ENCODE measurements at regions not wholly inside any gene's neighbourhood (a gene's known extent, or its start where the extent isn't known, plus 50 kb on each side); places are given as distances from the start of the nearest gene placed in this dataset.

DNA sequence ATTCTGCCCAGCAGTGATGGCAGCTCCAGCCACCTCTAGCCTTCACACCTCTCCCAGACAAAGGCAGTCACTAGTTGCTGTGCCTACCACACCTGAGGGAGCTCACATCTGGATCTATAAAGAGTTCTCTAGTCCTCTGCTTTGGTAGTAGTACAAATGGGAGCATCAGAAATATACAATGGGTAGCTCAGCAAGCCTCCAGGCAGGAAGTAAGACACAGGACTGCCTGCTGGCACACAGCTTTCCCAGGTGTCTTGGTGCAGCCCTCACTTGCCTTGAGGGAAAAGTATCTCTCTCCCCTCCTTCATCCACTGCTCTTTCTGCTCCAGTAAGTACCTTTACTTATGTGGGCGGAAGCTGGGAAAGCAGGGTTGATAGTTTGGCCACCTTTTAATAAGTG, 212.9 kb upstream of the SLC7A11 start:
- no peak for DNase-seq
- Histone ChIP-seq H3K27me3 (no peaks in the 10 kb centered on the region), H3K27ac (no peak overlapping the region), H3K4me3 (no peak overlapping the region), H3K9me3 (no peaks in the 10 kb centered on the region), H3K4me1 (no peaks in the 10 kb centered on the region), H3K36me3 (no peaks in the 10 kb centered on the region)
- intact Hi-C loops (cut with DNase I; ENCODE audit: low total_unique reads) = no loop called here
- no peak for TF ChIP-seq CTCF (IDR thresholded peaks at IDR 0.05)
- no peak for TF ChIP-seq POLR2A (IDR thresholded peaks at IDR 0.05)

DNA sequence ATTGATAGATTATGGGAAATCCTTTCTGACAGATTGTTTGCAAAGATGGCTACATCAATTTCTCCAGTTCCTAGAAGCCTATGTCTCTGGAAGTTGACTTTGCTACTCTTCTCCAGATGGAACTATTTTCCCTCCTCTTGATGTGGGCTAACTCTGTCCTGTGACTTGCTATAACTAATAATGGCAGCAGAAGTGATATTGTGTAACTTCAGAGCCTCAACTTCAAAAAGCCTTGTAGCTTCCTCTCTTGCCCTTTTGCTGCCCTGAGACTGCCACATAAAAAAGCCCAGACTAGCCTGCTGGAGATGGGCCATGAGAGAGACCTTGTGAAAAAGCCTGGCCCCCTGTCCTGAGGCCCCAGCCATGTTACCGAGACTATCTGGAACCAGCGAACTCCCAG, 210.7 kb upstream of the SLC7A11 start:
- no peaks in the 10 kb centered on the region for H3K9me3 ChIP-seq
- TF ChIP-seq CTCF (IDR thresholded peaks at IDR 0.05) (no peak), POLR2A (IDR thresholded peaks at IDR 0.05) (no peak)
- no peaks in the 10 kb centered on the region for H3K27me3 ChIP-seq
- H3K36me3 ChIP-seq = no peaks in the 10 kb centered on the region
- no peak overlapping the region for H3K4me3 ChIP-seq
- no peak for DNase-seq
- H3K27ac ChIP-seq = no peak overlapping the region
- intact Hi-C loops (cut with DNase I; ENCODE audit: low total_unique reads) = no loop called here
- H3K4me1 ChIP-seq = no peaks in the 10 kb centered on the region

DNA sequence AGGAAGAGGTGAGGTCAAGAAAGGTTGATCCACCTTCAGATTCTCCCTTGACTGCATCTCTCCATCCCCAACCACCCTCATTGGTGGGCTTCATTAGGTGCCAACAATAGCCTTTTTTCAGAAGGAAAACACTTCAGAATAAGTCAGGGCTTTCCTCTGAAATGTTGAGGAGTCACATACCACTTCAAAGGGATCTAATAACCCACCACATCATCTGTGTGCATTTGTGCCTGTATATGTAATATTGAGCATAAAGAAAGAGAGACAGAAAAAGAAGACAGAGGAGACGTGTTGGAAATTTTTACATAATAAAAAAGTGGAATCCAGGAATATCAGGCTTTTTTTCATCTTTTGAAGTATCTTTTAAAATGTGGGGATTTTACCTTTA, 209.1 kb upstream of the SLC7A11 start:
- no peak for DNase-seq
- H3K36me3 ChIP-seq = no peaks in the 10 kb centered on the region
- intact Hi-C loops (cut with DNase I; ENCODE audit: low total_unique reads) = no loop called here
- H3K4me3 ChIP-seq = no peak overlapping the region
- no peak overlapping the region for H3K27ac ChIP-seq
- no peaks in the 10 kb centered on the region for H3K4me1 ChIP-seq
- no peaks in the 10 kb centered on the region for H3K27me3 ChIP-seq
- no peaks in the 10 kb centered on the region for H3K9me3 ChIP-seq
- no peak for TF ChIP-seq POLR2A (IDR thresholded peaks at IDR 0.05)

- no peak overlapping the region for H3K27ac ChIP-seq
- no peaks in the 10 kb centered on the region for H3K27me3 ChIP-seq
- H3K9me3 ChIP-seq = no peaks in the 10 kb centered on the region
- H3K4me3 ChIP-seq = no peak overlapping the region
- no peaks in the 10 kb centered on the region for H3K36me3 ChIP-seq
- intact Hi-C loops (cut with DNase I; ENCODE audit: low total_unique reads) = no loop called here
- DNase-seq = no peak
- H3K4me1 ChIP-seq = no peaks in the 10 kb centered on the region
- TF ChIP-seq CTCF (IDR thresholded peaks at IDR 0.05) = no peak
- no peak for TF ChIP-seq POLR2A (IDR thresholded peaks at IDR 0.05)
Observed at GRCh38 chr4:138450546-138451275, 208.6 kb upstream of the SLC7A11 start.

- Histone ChIP-seq H3K27ac (no peak overlapping the region), H3K9me3 (no peaks in the 10 kb centered on the region), H3K4me3 (no peak overlapping the region), H3K36me3 (no peaks in the 10 kb centered on the region), H3K4me1 (peaks cover 0 to under 1% of the 10 kb centered on the region in 2 donors), H3K27me3 (no peaks in the 10 kb centered on the region)
- DNase-seq = no peak
- TF ChIP-seq CTCF (IDR thresholded peaks at IDR 0.05) (no peak), POLR2A (IDR thresholded peaks at IDR 0.05) (no peak)
- intact Hi-C loops (cut with DNase I; ENCODE audit: low total_unique reads) = no loop called here
Observed at GRCh38 chr4:138449938-138450337, 207.8 kb upstream of the SLC7A11 start.

DNA sequence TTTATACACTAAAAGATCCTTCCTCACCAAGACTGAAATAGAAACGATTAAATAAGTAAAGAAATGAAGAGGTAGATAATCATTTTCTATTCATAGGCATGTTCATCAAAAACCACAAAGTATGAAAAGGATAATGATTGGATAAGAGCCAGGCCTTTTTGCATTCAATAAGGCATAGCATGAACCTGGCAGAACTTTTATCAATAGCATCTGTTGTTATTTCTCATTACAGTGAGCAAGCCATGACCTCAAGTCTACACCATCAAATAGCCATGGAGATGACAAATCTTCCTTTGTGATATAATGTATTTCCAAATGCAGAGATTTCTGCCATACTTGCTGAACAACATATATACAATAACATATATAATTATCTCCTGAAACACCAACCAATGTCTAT, 206.0 kb upstream of the SLC7A11 start:
- Histone ChIP-seq H3K27ac (no peak overlapping the region), H3K4me3 (no peak overlapping the region), H3K36me3 (no peaks in the 10 kb centered on the region), H3K27me3 (no peaks in the 10 kb centered on the region), H3K4me1 (peaks cover 0 to 4% of the 10 kb centered on the region in 2 donors), H3K9me3 (no peaks in the 10 kb centered on the region)
- DNase-seq = no peak
- TF ChIP-seq CTCF (IDR thresholded peaks at IDR 0.05) (no peak), POLR2A (IDR thresholded peaks at IDR 0.05) (no peak)
- intact Hi-C loops (cut with DNase I; ENCODE audit: low total_unique reads) = no loop called here

All from uterus (tissue), 3 donors.